Ishikawa (cell line): ENCODE measurements at regions not wholly inside any gene's neighbourhood (a gene's known extent, or its start where the extent isn't known, plus 50 kb on each side); places are given as distances from the start of the nearest gene placed in this dataset.

Source experiments
- EP300 ChIP-seq: IDR thresholded peaks from 2 replicates; pipeline ENCODE4 v1.6.1; 2012; ENCODE audit warnings: borderline replicate concordance
- FOXM1 ChIP-seq: IDR thresholded peaks from 2 replicates; pipeline ENCODE4 v1.6.1; 2012; ENCODE audit warnings: low read depth, borderline replicate concordance
- MAX ChIP-seq: IDR thresholded peaks from 2 replicates; pipeline ENCODE4 v1.6.1; 2012
- RAD21 ChIP-seq: IDR thresholded peaks from 2 replicates; pipeline ENCODE4 v1.6.1; 2012; ENCODE audit warnings: low read depth
- REST ChIP-seq: IDR thresholded peaks from 2 replicates; pipeline ENCODE4 v1.6.1; 2012; ENCODE audit warnings: low read depth, mild to moderate bottlenecking
- TAF1 ChIP-seq: IDR thresholded peaks from 2 replicates; pipeline ENCODE4 v1.6.1; 2012; ENCODE audit warnings: low read depth, mild to moderate bottlenecking
- TCF12 ChIP-seq: IDR thresholded peaks from 2 replicates; pipeline ENCODE4 v1.6.1; 2012; ENCODE audit warnings: low read depth
- TEAD4 ChIP-seq: IDR thresholded peaks from 2 replicates; pipeline ENCODE4 v1.6.1; 2012
- USF1 ChIP-seq: IDR thresholded peaks from 2 replicates; pipeline ENCODE4 v1.6.1; 2012
- ZBTB7A ChIP-seq: IDR thresholded peaks from 2 replicates; pipeline ENCODE4 v1.6.1; 2012; ENCODE audit warnings: low read depth

GRCh38 chr16:50473356-50473945, 74.7 kb upstream of the NKD1 start:
- TF ChIP-seq RAD21 (no peak), TAF1 (no peak), ZBTB7A (no peak), FOXM1 (no peak), EP300 (no peak), TEAD4 (no peak), TCF12 (no peak), USF1 (no peak), REST (no peak), MAX (no peak)
